ENCODE measurements at regions not wholly inside any gene's neighbourhood (a gene's known extent, or its start where the extent isn't known, plus 50 kb on each side); places are given as distances from the start of the nearest gene placed in this dataset.
"Not testable (repeated sequence)": the region's sequence is repeated elsewhere in the genome, so short reads cannot be mapped to it uniquely, and the experiment has no call there.

DNA sequence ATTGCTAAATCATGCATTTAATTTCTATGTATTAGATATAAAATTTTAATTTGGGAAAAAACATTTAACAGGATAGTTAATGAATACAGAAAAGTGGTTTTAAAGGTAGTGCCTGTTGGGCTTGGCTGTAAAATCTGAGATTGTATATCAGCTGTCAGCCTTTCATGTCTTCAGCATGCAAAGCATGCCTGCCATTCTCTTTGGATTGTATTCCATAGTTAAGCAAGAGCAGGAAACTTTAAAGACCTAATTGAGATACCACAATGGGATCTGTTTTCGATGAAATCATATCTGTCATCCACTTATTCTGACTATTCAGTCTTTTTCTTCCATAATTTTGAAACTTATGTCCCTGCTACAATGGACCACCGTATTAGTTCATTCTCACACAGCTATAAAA, 451.0 kb upstream of the DDI1 start:
- no peak for DNase-seq

DNA sequence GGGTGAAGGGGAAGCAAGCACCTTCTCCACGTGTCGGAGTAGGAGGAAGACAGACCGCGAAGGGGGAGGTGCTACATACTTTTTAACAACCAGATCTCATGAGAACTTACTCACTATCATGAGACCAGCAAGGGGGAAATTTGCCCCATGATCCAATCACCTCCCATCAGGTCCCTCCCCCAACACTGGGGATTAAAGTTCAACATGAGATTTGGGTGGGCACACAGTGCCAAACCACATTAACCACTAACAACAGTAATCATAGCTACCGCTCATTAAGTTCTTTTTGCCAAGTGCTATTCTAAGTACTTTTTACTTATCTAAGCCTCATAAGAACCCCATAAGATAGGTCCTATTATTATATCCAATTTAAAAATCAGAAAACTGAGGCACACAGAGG, 450.5 kb upstream of the DDI1 start:
- no peak for DNase-seq

DNA sequence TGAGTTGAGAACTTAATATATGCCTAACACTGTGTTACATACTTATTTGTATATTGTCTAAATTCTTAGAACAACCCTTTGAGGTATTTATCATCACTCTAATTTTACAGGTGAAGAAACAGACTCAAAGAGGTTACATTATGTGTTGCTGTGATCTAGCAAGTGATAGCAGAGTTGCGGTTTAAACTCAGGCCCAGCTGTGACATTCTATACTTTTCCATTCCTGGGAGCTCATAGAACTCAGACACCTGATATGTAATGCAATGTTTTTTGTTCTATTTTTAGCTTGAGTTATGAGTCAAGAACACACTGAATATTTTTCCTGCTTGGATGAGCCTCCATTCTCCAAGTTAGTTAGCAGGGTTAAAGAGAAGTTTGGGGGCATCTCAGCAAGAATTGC, 449.7 kb upstream of the DDI1 start:
- no peak for DNase-seq

DNA sequence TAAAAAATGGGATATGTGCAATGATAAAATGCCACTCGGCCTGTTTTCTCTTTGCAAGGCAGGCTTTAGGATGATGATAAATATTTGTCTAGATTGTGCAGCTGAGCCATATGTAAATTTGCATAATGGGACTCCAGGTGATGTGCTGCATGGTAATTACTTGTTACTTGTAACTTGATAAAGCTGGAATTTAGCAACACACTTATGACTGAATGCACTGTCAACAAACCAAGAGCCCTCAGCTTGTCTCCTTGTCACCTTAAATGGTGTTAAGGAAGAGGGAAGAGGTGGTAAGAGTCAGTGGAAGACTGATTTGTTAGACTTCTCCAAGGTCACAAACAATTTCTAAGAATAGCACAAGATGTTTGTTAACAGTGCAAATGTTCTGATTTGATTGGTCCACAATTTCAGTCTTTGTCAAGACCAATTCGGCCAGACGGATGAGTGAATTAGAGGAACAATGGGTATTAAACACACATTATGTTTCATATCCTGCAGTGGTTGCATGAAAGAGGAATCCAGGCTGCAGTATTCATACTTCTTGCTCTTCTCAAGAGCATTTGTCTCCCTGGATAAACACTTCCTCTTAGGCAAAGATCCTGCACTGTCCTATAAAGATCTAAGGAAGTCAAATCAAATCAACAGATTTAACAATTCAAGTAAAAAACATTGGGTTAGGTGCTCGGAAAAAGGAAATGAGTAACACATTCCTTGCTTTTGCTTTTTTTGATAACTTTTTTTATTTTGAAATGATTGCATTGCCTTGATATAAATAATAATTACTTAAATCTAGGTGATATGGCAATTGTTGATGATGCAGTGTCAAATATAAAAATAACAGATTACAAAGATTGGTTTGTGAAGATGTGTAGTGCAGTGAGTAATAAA, 448.3 kb upstream of the DDI1 start:
- DNase-seq = no peak

DNA sequence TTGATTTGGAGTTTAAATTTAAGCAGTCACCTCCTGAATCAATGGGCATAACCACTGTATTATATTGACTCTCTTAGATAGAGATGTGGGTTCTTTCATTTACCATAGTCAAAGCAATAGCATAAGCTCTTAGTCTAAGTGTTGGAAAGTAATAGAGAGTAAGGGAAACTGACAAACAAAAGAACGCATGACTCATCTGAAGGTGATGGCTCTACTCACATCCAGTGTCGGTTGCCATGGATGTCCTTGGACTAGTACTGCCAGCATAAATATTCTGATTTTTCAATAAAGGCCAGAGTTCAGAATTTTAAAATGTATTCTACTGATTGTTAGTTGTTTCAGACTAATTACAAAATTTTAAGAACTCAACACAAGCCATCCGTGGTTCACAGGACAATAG, 444.9 kb upstream of the DDI1 start:
- no peak for DNase-seq

DNA sequence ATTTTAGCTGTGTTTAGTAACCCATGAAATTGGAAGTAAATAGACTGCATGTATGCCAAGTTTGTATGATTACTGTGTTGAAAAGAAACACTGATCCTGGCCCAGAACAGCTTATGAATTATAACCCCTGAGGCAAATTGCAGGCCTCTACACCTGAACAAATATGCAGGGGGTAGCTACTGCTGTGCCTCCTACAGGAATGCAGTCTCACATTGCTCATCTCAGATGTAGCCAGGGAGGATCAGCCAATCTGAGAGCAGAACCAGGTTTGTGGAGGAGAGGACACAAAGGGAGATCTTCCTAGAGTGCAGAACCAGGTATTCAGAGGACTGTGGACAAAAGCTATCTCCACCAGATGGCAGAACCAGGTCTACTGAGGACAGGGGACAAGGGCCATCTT, 442.2 kb upstream of the DDI1 start:
- DNase-seq = no peak

DNA sequence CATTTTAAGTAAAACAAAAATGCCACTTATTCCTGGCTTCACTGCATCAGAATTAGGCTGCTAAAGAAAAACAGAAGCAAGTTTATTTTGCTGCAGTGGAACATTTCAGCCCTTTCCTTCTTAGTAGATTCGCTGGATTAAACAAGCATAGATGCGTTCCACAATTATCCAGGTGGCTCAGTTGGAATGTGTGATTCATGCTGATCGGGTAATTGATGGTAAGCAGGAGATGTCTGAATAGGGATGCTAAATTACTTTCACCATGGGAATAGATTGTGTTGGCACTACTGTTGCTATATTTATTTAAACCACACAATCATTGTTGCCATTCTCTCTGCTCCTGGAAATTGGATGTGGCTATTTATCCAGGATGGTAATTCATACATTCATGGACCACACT, 440.1 kb upstream of the DDI1 start:
- DNase-seq = no peak

DNA sequence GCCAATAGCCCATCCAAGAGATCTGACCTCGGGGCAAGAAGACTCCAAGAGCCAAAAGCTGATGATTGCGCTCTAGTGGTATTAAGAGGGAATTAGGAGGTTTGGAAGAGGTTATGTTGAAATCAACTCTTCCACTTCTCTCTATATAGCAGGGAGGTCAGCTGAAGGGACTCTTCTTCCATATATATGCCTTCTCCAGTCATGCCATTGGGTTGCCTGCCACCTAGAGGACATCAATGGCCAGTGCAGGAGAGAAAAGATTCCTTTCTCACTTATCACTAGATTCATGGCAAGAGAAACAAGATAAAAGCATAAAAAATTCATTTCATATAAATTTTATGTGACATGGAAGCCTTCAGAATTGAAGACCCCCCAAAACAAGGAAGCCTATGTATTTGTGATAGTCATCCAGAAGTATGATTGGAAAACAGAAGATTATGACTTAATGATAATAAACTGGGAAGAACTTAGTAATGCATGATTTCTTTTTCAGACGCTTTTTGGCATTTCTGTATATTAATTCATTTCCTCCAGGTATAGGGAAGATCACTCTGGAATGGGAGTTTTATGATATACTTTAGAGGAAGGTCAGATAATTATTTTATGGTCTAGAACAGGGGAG, 435.1 kb upstream of the DDI1 start:
- DNase-seq = no peak

DNA sequence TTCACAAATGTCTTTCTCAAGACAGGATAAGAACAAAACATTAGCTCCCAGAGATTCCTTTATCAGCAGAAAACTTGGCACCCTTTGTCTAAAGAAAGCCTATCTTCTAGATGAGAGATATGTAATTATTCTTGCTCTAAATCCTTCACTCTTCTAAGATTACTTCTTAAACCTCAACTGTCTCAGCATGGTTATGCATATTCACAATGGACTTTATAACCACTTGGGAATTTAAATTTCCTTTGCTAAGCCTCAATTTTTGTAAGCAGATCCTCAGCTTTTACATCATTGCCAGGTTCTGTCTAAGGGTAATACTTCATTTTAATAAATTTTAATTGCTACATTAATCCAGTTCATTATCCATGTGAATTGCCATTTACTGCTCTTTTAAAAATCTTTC, 433.6 kb upstream of the DDI1 start:
- no peak for DNase-seq

DNA sequence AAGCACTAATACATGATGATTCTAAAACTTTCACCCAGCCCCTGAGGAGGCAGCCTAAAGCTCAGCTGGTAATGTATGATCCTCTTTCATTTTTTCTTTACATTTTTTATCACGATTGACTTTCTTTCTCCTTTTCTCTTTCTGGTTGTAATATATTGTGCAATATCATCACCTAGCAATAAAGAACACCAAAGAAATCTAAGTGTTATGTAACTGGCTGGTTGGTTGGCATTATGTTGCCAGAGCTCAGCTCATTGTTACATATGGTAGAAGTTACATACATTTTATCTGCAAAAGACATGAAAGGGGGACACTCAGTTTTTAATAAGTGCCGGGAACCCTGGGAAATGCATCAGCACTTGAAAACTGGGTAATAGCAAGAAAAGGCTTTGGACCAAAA, 432.1 kb upstream of the DDI1 start:
- no peak for DNase-seq

DNA sequence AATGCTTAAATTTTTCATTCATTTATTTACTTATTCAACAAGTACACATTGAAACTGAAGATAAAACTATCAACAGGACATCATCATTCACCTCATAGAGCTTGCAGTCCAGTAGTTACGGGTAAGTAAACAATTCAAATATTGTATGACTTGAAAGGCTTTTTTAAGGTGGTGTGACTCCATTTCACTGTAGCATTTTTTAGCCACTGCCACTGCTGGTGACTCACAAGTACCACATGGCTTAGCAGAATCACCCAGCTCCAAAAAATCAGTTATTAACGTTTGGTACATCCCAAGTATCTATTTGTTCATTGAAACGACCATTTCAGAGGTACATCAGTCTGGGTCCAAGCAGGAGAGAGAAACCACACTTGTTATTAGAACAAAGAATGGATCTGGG, 427.9 kb upstream of the DDI1 start:
- DNase-seq = no peak

DNA sequence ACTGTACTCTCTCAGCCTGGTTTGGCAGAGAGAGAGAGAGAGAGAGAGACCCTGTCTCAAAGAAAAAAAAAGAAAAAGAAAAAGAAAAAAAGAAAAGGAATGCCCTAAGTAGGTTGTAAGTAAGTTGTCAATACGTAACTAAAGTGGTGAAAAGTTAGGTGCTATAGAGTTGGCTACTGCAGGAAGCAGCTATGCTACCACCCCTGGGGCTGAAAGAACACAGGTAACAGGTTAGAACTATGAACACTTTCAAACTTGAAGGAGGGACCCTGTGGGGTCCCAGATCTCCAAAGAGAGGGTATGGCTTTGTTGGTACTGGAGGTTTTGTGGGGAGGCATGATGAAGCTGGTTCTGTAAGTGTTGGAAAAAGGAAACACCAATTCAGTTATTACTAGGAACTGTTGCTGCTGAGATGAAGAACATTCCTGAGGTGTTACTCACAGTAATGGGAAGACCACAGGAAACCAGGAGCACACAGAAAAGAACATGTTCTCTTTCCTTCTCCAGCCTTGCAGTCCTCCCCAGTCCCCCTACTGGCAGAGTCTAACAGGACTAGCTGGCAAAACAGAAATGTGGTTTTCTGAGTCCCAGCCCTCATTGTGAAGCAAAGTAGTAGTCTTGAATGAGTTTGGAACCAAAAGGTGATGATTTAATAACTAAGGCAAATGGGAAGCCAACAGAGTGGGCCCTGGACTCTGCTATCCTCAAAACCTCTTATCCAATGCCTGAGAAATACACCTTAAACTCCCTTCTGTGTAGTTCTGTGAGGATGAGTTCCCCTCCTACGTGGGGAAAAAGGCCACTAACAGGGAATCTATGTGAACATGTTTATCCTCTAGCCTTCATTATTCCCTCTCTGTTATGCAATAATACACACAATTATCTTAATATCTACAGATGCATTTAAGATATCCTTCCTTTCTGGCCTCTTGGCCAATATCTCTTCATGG, 427.0 kb upstream of the DDI1 start:
- DNase-seq = no peak

DNA sequence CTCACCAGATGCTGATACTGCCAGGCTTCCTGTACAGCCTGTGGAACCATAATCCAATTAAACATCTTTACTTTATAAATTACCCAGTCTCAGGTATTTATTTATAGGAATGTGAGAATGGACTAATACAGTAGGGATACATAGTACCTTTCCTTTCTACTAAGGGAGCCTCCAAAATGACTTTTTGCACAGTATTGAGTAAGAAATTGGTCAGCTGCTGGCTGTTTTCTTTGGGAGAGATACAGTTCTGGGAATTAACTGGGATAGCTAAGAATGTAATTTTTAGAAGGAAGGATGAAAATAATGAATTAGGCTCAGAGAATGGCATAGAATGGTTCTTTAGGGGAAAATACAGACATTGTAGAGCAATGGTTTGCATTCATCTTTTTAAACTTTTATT, 426.0 kb upstream of the DDI1 start:
- DNase-seq = no peak

DNA sequence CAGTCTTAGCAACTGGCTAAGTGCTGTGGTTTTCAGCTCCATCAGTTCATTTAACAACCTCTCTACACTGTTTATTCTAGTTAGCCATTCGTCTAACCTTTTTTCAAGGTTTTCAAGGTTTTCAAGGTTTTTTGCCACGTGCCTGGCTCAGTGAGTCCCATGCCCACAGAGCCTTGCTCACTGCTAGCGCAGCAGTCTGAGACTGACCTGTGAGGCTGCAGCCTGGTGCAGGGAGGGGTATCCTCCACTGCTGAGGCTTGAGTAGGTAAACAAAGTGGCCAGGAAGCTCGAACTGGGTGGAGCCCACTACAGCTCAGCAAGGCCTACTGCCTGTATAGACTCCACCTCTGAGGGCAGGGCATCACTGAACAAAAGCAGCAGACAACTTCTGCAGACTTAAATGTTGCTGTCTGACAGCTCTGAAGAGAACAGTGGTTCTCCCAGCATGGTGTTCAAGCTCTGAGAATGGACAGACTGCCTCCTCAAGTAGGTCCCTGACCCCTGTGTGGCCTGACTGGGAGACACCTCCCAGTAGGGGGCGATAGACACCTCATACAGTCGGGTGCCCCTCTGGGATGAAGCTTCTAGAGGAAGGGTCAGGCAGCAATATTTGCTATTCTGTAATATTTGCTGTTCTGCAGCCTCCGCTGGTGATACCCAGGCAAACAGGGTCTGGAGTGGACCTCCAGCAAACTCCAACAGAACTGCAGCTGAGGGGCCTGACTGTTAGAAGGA, 424.7 kb upstream of the DDI1 start:
- not testable (repeated sequence) for DNase-seq

DNA sequence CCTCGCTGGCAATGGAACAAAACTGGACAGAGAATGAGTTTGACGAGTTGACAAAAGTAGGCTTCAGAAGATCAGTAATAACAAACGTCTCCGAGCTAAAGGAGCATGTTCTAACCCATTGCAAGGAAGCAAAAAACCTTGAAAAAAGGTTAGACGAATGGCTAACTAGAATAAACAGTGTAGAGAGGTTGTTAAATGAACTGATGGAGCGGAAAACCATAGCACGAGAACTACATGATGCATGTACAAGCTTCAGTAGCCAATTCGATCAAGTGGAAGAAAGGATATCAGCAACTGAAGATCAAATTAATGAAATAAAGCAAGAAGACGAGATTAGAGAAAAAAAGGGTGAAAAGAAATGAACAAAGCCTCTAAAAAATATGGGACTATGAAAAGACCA, 424.0 kb upstream of the DDI1 start:
- DNase-seq = not testable (repeated sequence)

DNA sequence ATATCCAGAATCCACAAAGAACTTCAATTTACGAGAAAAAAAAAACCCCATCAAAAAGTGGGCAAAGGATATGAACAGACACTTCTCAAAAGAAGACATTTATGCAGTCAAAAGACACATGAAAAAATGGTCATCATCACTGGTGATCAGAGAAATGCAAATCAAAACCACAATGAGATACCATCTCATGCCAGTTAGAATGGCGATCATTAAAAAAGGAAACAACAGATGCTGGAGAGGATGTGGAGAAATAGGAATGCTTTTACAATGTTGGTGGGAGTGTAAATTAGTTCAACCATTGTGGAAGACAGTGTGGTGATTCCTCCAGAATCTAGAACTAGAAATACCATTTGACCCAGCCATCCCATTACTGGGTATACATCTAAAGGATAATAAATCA, 419.9 kb upstream of the DDI1 start:
- not testable (repeated sequence) for DNase-seq

DNA sequence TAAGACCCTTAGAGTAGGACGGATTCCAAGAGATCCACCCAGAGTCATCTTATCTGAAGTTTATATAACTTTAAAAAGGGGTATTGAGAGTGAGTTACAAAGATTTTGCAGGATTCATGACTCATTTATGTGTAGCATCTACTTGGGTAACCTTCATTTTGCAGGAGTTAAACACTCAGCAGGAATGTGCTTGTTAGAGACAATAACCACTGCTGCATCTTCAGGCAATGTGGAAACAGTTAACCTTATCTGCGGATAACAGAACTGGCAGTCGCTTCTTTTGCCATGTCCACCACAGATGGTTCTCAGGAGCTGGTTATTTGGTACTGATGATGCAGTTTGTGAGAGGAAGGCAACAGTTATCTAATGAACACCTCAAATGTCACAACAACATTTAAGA, 417.9 kb upstream of the DDI1 start:
- DNase-seq = no peak

DNA sequence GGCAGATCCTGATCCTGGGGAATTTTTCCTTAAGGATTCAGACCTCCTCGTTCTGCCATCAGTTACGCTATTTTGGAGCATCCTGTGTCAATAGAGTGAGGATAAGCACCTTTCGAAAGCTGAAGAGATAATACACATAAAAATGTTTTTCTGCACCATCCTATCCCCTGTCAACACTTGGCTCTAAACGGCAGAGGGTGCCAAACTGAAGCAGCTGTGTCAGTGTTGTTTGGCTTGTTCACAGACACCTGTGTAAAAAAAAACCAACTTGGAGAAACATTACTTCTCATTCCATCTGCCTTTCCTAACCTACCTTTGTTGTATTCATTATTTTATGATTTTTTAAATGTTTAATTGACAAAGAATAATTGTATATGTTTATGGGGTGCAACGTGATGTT, 417.0 kb upstream of the DDI1 start:
- DNase-seq = no peak

DNA sequence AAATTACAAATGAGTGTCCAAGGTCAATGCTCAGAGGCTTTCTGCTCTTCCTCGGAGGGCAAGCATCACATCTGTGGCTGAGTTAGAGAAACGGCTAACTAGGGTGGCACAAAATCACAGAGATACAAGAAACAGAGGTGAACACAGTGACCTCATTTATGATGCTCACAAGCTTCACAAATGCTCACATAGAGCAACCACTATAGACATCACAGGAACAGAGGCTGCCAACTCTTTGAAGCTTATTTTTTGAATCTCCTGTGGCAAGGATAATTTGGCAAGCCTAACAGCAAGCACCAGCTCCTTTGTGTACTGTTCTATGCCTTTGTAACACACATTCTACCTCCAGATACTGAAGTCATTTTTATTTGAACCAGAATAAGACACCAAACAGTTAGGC, 416.5 kb upstream of the DDI1 start:
- DNase-seq = no peak

DNA sequence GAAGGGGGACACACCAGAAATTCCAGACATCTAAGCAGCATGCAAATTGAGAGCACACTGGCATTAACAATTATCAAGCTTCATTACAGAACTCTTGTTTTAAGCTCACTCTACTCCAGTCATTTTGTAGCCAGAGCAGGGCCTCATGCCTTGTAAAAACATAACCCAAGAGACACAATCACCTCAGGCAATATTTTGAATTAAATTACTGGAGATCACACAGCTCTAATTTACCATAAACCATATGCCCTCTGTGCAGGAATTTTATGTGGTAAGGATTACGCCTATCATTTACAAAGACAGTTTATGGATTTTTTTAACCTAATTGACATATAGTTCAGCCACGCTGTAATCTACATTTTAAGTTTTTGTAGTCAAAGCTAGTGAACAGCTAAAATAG, 414.1 kb upstream of the DDI1 start:
- no peak for DNase-seq

DNA sequence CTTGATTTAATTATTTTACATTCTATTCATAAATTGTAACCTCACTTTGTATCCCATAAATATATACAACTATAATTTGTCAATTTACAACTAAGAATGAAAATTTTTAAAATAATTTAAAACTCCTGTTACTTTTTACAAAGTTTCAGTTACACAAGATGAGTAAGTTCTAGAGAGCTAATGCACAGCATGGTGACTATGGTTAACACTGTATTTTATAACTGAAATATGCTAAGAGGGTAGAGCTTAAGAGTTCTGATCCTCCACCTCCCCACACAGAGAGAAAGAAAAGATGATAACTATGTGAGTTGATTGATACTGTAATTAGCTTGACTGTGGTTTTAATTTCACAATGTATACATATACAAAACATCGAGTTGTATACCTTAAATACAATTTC, 412.5 kb upstream of the DDI1 start:
- DNase-seq = no peak

DNA sequence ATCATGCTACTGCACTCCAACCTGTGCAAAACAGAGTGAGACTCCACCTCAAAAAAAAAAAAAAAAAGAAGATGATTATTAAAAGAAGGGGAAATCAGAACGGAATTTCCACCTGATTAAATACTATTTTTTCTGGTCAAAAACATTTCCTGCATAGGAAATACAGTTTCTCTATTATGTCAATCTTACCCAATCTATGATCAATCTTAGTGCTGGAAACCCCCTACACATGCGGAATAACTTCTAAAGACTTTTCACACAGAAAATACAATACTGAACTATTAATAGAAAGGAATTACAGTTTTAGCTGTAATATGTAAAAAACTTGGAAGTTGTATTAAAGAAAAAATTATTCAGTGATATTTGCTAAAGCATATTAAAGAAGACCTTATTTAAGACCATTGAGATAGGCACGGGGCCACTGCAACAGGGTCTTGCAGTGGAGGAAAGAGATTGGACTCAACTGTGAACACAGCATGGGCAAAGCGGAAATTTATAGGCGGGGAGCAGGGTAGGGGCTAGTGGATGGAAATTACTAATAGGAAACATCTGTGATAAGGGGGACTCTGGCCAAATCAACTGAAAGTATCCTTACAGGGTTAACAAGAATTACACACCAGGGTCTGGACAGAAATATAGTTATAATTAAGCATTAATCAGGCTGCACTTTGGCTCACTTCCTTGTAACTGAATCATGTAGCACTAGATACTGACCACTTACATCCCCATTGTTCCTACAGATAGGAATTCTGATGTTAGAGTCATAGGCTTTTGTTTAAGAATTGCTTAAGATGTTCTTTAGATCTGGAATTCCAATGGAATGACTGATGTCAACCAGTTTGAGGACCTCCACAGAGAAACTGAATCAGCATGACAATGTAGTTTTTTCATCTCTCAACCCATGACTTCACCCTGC, 411.5 kb upstream of the DDI1 start:
- DNase-seq = no peak

All from stimulated activated naive CD4-positive, alpha-beta T cell treated with Interleukin-2 at 50 U/mL for 16 hours (primary cell).